ENCODE measurements at regions not wholly inside any gene's neighbourhood (a gene's known extent, or its start where the extent isn't known, plus 50 kb on each side); places are given as distances from the start of the nearest gene placed in this dataset.

DNA sequence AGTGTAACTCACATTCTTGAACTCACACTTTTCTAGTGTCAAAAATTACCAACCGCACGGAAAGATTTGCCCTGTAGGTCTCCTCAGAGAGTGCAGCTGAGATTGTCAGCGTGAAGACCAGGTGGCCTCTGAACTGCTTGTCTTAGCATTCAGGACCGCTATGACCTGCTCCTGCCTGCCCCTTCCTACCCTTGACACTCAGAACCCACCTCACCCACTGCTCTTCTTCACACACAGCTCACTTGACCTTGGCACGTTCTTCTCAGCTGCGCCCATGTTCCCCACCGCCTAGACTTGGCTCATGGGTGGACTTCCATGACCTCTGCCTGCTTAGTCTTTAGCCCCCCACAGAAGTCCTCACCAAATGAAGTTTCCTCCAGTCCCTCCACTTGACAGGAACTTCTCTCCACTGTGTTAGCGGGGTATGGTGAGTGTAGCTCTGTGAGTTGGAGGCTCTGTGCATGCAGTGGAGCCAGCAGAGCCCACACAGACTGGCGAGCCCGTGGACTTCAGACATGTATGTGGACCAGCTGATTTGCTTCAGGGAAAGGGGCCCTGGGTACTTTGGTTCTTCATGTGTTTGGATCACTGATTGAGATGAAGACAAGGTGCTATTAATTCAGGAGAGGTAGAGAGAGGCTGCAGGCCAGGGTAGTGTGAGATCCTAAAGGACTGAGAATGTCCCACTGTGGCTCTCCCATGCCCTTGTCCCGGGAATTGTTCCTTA is 221.3 kb downstream of the OPA1 start:
- H3K36me3 Mint-ChIP-seq: peaks cover 3% of the 10 kb centered on the region
- peaks cover 13% of the 10 kb centered on the region for H3K9me3 Mint-ChIP-seq
- no peaks in the 10 kb centered on the region for H3K27me3 Mint-ChIP-seq
- peaks cover 41% of the 10 kb centered on the region for H3K4me1 Mint-ChIP-seq (ENCODE audit: unreplicated experiment)
- peak overlapping the region; percentile 7 for H3K27ac Mint-ChIP-seq
- H3K4me3 Mint-ChIP-seq: no peak overlapping the region
- TF ChIP-seq, protein P1, sequence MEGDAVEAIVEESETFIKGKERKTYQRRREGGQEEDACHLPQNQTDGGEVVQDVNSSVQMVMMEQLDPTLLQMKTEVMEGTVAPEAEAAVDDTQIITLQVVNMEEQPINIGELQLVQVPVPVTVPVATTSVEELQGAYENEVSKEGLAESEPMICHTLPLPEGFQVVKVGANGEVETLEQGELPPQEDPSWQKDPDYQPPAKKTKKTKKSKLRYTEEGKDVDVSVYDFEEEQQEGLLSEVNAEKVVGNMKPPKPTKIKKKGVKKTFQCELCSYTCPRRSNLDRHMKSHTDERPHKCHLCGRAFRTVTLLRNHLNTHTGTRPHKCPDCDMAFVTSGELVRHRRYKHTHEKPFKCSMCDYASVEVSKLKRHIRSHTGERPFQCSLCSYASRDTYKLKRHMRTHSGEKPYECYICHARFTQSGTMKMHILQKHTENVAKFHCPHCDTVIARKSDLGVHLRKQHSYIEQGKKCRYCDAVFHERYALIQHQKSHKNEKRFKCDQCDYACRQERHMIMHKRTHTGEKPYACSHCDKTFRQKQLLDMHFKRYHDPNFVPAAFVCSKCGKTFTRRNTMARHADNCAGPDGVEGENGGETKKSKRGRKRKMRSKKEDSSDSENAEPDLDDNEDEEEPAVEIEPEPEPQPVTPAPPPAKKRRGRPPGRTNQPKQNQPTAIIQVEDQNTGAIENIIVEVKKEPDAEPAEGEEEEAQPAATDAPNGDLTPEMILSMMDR (conservative IDR thresholded peaks at IDR 0.05): no peak
- DNase-seq (ENCODE audit: extremely low spot score, unreplicated experiment): no peak

DNA sequence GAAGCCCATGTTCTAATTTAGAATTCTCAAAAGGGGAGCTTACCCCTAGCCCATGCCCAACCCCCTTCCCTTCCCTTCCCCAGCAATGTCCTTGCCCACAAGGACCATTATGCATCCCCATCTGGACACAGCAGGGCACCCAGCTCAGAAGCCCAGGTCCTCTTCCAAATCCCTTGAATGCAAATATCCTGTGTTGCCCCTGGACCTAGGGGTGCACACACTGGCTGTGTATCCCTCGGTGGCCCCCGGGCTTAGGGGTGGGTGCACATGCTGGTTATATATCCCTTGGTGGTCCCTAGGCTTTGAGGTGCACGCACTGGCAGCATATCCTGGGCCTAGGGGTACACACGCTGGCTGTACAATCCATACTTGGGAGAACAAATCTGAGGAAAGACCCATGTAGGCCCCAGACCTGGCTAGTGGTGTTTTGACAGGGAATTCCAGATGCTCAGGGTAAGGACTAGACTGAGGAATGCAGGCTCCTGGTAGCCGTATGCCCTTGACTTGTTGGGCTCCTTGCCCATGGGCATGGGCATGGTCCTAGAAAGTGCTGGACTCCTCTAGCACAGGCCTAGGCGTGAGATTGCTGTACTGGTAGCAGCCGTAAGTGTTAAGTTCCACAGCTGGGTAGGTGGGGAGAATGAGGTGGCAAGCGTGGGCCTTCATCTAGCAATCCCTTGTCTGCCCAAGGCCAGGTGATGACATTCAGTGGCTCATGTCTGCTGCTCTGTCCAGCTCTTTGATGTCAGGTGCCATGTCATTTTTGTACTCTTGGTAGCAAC is 222.4 kb downstream of the OPA1 start:
- Mint-ChIP-seq H3K4me3 (no peak overlapping the region), H3K27me3 (no peaks in the 10 kb centered on the region), H3K27ac (no peak overlapping the region), H3K4me1 (ENCODE audit: unreplicated experiment) (peaks cover 36% of the 10 kb centered on the region), H3K36me3 (peaks cover 3% of the 10 kb centered on the region), H3K9me3 (peaks cover 13% of the 10 kb centered on the region)
- TF ChIP-seq, protein P1 (conservative IDR thresholded peaks at IDR 0.05): no peak
- DNase-seq (ENCODE audit: extremely low spot score, unreplicated experiment): no peak

DNA sequence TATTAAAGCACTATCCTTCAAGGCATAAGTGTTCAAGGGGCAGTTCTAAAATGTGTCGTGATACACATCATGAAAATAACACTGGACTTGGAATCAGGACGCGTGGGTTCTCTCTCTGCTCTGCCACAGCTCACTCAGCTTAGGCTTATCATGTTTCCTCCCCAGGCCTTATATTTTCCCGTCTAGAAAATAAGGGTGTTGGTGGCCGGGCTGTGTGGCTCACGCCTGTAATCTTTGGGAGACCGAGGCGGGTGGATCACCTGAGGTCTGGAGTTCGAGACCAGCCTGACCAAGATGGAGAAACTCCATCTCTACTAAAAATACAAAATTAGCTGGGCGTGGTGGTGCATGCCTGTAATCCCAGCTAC is 223.0 kb downstream of the OPA1 start:
- H3K27me3 Mint-ChIP-seq: no peaks in the 10 kb centered on the region
- H3K4me1 Mint-ChIP-seq (ENCODE audit: unreplicated experiment): peaks cover 30% of the 10 kb centered on the region
- H3K27ac Mint-ChIP-seq: no peak overlapping the region
- peaks cover 3% of the 10 kb centered on the region for H3K36me3 Mint-ChIP-seq
- H3K4me3 Mint-ChIP-seq: no peak overlapping the region
- TF ChIP-seq, protein P1 (conservative IDR thresholded peaks at IDR 0.05): no peak
- DNase-seq (ENCODE audit: extremely low spot score, unreplicated experiment): no peak
- H3K9me3 Mint-ChIP-seq: peaks cover 8% of the 10 kb centered on the region

DNA sequence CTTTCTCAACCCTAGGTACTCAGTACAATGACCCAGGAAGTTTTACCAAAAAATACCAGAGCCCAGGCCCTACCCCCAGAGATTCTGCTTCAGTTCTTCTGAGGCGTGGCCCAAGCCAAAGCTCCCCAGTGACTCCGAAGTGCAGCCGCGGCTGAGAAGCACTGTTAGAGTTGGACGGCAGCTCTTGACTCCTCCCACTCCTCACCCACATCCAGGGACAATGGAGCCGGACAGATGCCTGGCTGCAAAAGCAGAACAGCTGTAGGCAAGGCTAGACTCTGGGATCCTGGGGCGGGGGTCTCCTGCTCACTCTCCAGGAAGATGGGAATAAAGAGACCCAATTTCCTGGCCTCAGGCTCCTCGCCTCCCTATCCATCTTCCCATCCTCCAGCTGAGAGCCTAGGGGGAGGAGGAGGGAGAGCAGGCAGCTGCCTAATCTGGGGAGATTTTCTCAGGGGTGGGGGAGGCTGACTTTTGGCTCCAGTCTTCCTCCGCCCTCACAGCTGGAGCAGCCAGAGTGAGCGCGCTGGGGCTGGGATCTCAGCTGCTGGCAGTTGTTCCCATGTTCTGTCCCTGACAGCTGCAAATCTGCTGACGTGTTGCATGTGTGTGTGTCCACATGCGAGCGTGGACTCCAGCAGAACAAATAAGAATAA is 223.8 kb downstream of the OPA1 start:
- peaks cover 3% of the 10 kb centered on the region for H3K36me3 Mint-ChIP-seq
- no peak for DNase-seq (ENCODE audit: extremely low spot score, unreplicated experiment)
- H3K27ac Mint-ChIP-seq: peak overlapping the region; percentile 73
- no peaks in the 10 kb centered on the region for H3K27me3 Mint-ChIP-seq
- H3K9me3 Mint-ChIP-seq: peaks cover 4% of the 10 kb centered on the region
- peak overlapping the region; percentile 71 for H3K4me3 Mint-ChIP-seq
- peaks cover 25% of the 10 kb centered on the region for H3K4me1 Mint-ChIP-seq (ENCODE audit: unreplicated experiment)
- TF ChIP-seq, protein P1 (conservative IDR thresholded peaks at IDR 0.05): no peak

DNA sequence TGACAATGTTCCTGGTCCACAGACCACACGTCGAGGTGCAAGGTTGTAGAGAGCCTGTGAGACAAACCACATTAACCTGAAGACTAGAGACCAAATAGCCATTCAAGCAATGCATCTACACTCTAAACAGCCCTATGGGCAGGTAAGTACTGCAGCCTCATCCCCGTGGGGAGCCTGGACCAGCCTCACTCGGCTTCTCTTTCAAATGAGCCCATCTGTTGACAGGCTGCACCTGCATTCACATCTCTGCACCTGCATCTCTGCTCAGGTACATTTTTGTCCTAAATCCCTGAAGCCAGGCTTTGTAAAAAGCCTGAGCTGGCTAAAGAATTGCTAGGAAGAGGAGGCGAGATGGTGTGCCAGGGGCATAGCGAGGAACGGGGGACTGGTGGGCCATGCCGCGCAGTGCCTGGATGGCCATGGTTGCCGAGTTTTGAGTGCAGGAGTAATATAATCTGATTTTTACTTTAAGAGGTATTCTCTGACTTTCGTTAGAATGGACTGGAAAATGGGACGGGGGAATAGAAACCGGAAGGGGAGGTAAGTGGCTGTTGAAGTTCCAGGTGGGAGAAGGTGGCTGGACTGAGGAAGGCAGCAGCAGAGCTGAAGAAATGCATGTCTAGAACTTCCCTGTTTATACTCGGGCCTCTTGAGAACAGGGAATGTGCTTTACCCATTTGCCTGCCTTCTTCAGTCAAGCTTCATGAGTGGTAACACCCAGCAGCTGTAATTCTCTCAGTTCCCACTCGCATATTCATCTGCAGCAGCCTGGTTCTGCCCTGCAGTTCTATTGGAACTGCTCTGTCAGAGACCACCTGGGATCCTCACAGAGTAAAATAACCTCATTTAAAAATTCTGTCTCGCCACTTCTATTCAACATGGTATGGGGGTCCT is 226.4 kb downstream of the OPA1 start:
- H3K27ac Mint-ChIP-seq: no peak overlapping the region
- TF ChIP-seq, protein P1 (conservative IDR thresholded peaks at IDR 0.05): no peak
- H3K36me3 Mint-ChIP-seq: peaks cover 3% of the 10 kb centered on the region
- H3K4me1 Mint-ChIP-seq (ENCODE audit: unreplicated experiment): peaks cover 28% of the 10 kb centered on the region
- peak; percentile 24 for DNase-seq (ENCODE audit: extremely low spot score, unreplicated experiment)
- no peaks in the 10 kb centered on the region for H3K27me3 Mint-ChIP-seq
- no peak overlapping the region for H3K4me3 Mint-ChIP-seq
- H3K9me3 Mint-ChIP-seq: peaks cover 11% of the 10 kb centered on the region
